Ishikawa (cell line): ENCODE measurements at regions not wholly inside any gene's neighbourhood (a gene's known extent, or its start where the extent isn't known, plus 50 kb on each side); places are given as distances from the start of the nearest gene placed in this dataset.

Source experiments
- CEBPB ChIP-seq: IDR thresholded peaks from 2 replicates; pipeline ENCODE4 v1.6.1; 2012
- CREB1 ChIP-seq: IDR thresholded peaks from 2 replicates; pipeline ENCODE4 v1.6.1; 2012; ENCODE audit warnings: low read depth
- EGR1 ChIP-seq: IDR thresholded peaks from 2 replicates; pipeline ENCODE4 v1.6.1; 2012
- EP300 ChIP-seq: IDR thresholded peaks from 2 replicates; pipeline ENCODE4 v1.6.1; 2012; ENCODE audit warnings: borderline replicate concordance
- FOXM1 ChIP-seq: IDR thresholded peaks from 2 replicates; pipeline ENCODE4 v1.6.1; 2012; ENCODE audit warnings: low read depth, borderline replicate concordance
- NFIC ChIP-seq: IDR thresholded peaks from 2 replicates; pipeline ENCODE4 v1.6.1; 2012
- RAD21 ChIP-seq: IDR thresholded peaks from 2 replicates; pipeline ENCODE4 v1.6.1; 2012; ENCODE audit warnings: low read depth
- REST ChIP-seq: IDR thresholded peaks from 2 replicates; pipeline ENCODE4 v1.6.1; 2012; ENCODE audit warnings: low read depth, mild to moderate bottlenecking
- TAF1 ChIP-seq: IDR thresholded peaks from 2 replicates; pipeline ENCODE4 v1.6.1; 2012; ENCODE audit warnings: low read depth, mild to moderate bottlenecking
- TCF12 ChIP-seq: IDR thresholded peaks from 2 replicates; pipeline ENCODE4 v1.6.1; 2012; ENCODE audit warnings: low read depth
- TEAD4 ChIP-seq: IDR thresholded peaks from 2 replicates; pipeline ENCODE4 v1.6.1; 2012
- YY1 ChIP-seq: IDR thresholded peaks from 2 replicates; pipeline ENCODE4 v1.6.1; 2012; ENCODE audit warnings: low read depth
- ZBTB7A ChIP-seq: IDR thresholded peaks from 2 replicates; pipeline ENCODE4 v1.6.1; 2012; ENCODE audit warnings: low read depth
- TF ChIP-seq, protein P1 (sequence below): IDR thresholded peaks from 2 replicates; pipeline ENCODE4 v1.6.1; 2012
- TF ChIP-seq, protein P2 (sequence below): IDR thresholded peaks from 2 replicates; pipeline ENCODE4 v1.6.1; 2012

DNA sequence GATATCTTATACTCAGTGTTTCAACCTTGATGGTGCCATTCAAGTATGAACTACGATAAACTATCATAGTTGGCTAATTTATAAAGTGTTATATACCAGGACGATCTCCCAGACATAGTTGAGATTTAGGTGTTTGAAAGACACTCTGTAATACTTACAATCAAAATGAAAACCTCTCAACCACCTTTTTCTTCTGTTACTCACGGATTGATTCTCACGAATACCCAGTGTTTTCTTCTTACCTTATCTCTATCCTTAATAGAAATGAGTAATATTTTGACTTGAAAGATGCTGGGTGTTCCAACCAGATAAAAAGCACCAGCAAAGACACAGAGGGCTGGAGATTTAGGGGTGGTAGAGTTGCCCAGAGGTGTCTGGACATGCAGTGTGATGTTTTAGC, 169.9 kb downstream of the PTCSC3 start:
- no peak for TF ChIP-seq RAD21
- TF ChIP-seq TCF12 = no peak
- TF ChIP-seq, protein P1, sequence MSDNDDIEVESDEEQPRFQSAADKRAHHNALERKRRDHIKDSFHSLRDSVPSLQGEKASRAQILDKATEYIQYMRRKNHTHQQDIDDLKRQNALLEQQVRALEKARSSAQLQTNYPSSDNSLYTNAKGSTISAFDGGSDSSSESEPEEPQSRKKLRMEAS = no peak
- TF ChIP-seq EP300 = no peak
- TF ChIP-seq FOXM1 = no peak

DNA sequence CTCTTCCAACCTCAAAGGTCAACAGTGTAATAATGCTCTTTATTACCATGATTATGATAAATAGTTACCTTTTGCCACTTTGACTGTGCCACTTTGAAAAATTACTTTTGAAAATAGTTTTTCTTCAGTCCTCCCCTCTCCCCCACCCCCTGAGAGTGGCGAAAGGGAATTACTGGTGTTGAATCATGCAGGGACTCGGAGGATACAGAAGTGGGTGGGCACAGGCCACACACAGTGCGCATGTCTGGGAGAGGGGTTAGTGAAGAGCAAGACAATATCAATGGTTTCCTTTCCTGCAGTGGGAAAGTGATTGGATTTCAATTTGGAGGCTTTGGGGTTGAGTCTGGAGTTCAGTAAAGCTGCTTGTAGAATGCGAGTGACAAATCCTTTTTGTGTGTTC, 170.9 kb downstream of the PTCSC3 start:
- no peak for TF ChIP-seq TEAD4
- TF ChIP-seq ZBTB7A = no peak
- TF ChIP-seq, protein P2, sequence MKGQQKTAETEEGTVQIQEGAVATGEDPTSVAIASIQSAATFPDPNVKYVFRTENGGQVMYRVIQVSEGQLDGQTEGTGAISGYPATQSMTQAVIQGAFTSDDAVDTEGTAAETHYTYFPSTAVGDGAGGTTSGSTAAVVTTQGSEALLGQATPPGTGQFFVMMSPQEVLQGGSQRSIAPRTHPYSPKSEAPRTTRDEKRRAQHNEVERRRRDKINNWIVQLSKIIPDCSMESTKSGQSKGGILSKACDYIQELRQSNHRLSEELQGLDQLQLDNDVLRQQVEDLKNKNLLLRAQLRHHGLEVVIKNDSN = no peak
- TF ChIP-seq NFIC = no peak
- no peak for TF ChIP-seq RAD21
- TF ChIP-seq CREB1 = no peak
- TF ChIP-seq EP300 = no peak
- no peak for TF ChIP-seq YY1
- no peak for TF ChIP-seq CEBPB
- TF ChIP-seq TAF1 = no peak
- TF ChIP-seq TCF12 = no peak
- no peak for TF ChIP-seq REST
- no peak for TF ChIP-seq EGR1
- no peak for TF ChIP-seq FOXM1
- TF ChIP-seq, protein P1 = no peak

- TF ChIP-seq RAD21 = no peak
These were observed 174.6 kb downstream of the PTCSC3 start for GRCh38 chr14:36001936-36002335.

DNA sequence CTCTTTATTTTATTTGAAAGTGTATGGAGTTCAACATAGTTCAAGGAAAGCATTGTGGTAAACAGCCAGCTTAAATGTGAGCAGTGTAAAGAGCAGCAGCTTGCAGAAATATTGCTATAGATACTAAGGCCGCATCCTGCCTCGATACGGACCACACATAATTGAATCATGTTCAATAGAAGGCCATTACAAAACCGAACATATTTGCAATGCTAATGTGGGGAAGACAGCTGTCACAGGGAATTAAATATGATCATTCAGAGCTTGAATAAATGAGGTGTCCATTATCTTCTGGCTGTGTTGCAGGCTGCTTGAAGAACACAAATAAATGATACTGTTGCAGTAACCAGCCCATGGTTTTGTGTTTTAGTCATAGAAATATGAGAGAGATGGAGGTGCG, 173.2 kb downstream of the BRMS1L start:
- TF ChIP-seq, protein P2 = no peak
- TF ChIP-seq, protein P1 = no peak
- TF ChIP-seq TCF12 = no peak
- TF ChIP-seq NFIC = no peak
- no peak for TF ChIP-seq CEBPB
- TF ChIP-seq RAD21 = no peak
- TF ChIP-seq YY1 = no peak
- TF ChIP-seq CREB1 = no peak
- no peak for TF ChIP-seq TEAD4
- no peak for TF ChIP-seq EP300
- no peak for TF ChIP-seq EGR1

GRCh38 chr14:35998303-35998702, 172.2 kb downstream of the BRMS1L start:
- TF ChIP-seq EP300 = no peak
- no peak for TF ChIP-seq TCF12
- TF ChIP-seq ZBTB7A = no peak
- TF ChIP-seq NFIC = no peak
- TF ChIP-seq, protein P2 = no peak
- no peak for TF ChIP-seq FOXM1
- TF ChIP-seq CEBPB = no peak
- no peak for TF ChIP-seq EGR1
- no peak for TF ChIP-seq YY1
- TF ChIP-seq CREB1 = no peak
- TF ChIP-seq RAD21 = no peak
- no peak for TF ChIP-seq TEAD4
- TF ChIP-seq REST = no peak
- no peak for TF ChIP-seq TAF1

DNA sequence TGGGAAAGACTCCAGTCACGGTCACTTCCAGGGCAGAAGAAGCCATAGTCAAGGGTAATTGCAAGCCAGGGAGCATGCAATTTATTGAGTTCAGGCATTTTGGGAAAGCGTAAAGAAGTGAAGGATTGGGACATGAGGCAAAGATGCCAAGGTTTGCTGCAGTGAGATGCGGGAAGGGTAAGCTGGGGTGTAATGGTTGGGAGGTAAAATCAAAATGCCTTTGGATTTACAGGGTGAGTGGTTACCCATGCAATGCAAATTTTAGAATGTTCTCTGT, 167.5 kb downstream of the BRMS1L start:
- no peak for TF ChIP-seq EGR1
- no peak for TF ChIP-seq CEBPB
- TF ChIP-seq, protein P1 = no peak
- no peak for TF ChIP-seq TEAD4
- no peak for TF ChIP-seq REST
- TF ChIP-seq YY1 = no peak
- TF ChIP-seq EP300 = no peak
- TF ChIP-seq TCF12 = no peak
- TF ChIP-seq NFIC = no peak
- no peak for TF ChIP-seq ZBTB7A
- no peak for TF ChIP-seq RAD21
- no peak for TF ChIP-seq CREB1
- TF ChIP-seq FOXM1 = no peak
- TF ChIP-seq, protein P2 = no peak
- TF ChIP-seq TAF1 = no peak
